HG03565 (cell line): ENCODE measurements at regions not wholly inside any gene's neighbourhood (a gene's known extent, or its start where the extent isn't known, plus 50 kb on each side); places are given as distances from the start of the nearest gene placed in this dataset.
A peak's percentile ranks its signal among the peaks of the same experiment; 100 is the strongest.
"Not testable (repeated sequence)": the region's sequence is repeated elsewhere in the genome, so short reads cannot be mapped to it uniquely, and the experiment has no call there.

Experiments used
- ATAC-seq: cut with Tn5 transposase; IDR thresholded peaks from one replicate; pipeline ENCODE4 v1.9.1; 2021; ENCODE audit warnings: mild to moderate bottlenecking, moderate library complexity; ENCODE audit not compliant: unreplicated experiment

GRCh38 chr7:112985377-112985987, 101.1 kb downstream of the GPR85 start:
- ATAC-seq: no peak

- peak; percentile 67 for ATAC-seq
Measured at GRCh38 chr7:112982441-112983063, 104.1 kb downstream of the GPR85 start.

GRCh38 chr7:112981966-112982365, 104.7 kb downstream of the GPR85 start:
- peak; percentile 21 for ATAC-seq

GRCh38 chr7:112979055-112979454, 107.6 kb downstream of the GPR85 start:
- not testable (repeated sequence) for ATAC-seq

GRCh38 chr7:112977244-112977955, 109.2 kb downstream of the GPR85 start:
- not testable (repeated sequence) for ATAC-seq

DNA sequence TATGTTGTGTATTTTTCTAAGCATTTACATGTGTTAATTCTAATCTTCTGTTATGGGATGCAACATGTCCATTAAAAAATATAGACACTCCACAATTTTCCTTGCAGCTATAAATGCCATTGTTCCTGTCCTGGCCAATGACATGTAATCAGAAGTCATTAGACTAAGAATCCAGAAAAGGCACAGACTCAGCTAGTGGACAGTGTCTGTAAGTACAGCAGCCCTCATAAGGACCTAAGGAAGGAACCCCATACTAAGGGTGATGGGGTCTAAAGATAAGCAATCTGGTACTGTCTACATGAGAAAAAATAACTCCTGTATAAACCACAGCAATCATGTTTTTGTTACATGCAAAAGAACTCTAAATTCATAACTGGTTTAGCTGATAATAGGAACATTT, 115.9 kb downstream of the GPR85 start:
- peak; percentile 63 for ATAC-seq

GRCh38 chr7:112969946-112970345, 116.7 kb downstream of the GPR85 start:
- no peak for ATAC-seq

GRCh38 chr7:112965506-112965905, 121.1 kb downstream of the GPR85 start:
- ATAC-seq: no peak

GRCh38 chr7:112963634-112964033, 123.0 kb downstream of the GPR85 start:
- ATAC-seq: no peak

DNA sequence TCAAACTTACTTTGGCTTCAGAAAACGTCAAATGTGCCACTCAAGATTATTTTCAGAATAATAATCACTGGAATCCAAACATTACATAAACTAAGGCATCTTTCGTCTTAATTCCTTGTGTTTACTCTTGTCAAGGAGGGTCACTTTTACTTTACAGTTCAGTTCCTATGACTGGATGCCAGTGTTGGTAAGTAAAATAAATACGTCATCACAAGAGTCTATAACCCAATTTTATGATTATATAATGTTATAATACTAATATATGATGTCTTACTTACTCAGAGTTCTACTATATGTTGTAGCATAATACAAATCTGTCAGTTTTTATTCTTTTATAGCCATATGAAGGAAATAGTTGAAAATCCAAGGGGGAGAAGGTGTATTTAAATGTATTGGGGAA, 123.8 kb downstream of the GPR85 start:
- no peak for ATAC-seq

DNA sequence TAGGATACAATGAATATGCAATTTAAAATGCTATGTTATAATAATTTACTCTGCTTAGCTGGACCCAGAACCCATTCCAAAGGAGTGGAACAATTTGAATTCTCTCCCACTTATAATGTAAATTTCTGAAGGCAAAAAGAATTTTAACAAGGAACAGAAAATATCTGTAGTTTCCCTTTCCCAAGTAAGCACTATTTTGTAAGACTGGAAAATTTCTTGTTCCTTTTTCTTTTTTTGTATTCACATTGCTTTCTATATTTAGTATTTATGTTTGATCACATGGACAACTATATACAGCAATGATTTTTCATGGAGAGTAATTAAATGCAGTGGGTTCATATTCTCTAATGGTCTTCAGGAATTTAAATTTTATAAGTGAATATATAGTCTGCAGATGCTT, 127.4 kb downstream of the GPR85 start:
- ATAC-seq: no peak

- no peak for ATAC-seq
Measured at GRCh38 chr7:112958775-112959174, 127.9 kb downstream of the GPR85 start.

DNA sequence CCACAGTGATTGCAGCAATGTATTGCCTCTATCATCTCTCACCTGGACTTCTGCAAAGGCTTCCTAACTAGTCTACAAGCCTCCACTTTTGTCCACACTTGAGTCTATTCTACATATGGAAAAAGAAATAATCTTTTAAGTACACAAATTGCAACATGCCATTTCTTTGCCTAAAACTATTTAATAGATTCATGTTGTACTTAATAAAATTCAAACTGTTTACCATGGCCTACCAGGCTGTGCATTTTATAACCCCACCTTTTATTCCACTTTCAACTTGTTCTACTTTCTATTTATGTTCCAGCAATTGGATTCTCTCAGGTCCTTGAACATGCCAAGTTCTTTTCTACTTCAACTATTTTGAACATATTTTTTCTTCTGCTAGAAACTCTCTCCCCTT, 128.7 kb downstream of the GPR85 start:
- no peak for ATAC-seq

GRCh38 chr7:112953031-112953430, 133.6 kb downstream of the GPR85 start:
- not testable (repeated sequence) for ATAC-seq

- ATAC-seq: no peak
Measured at GRCh38 chr7:112951070-112951469, 135.6 kb downstream of the GPR85 start.

DNA sequence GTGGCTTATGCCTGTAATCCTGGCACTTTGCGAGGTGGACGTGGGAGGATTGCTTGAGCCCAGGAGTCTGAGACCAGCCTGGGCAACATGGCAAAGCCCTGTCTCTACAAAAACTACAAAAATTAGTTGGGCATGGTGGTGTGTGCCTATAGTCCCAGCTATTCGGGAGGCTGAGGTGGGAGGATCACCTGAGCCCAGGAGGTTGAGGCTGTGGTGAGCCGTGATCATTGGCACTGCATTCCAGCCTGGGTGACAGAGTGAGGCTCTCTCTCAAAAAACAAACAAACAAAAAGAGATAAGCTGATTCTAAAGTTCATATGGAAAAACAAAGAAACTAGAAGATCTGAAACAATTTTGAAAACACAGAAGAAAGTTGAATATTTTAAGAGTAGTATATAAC, 136.9 kb downstream of the GPR85 start:
- ATAC-seq: not testable (repeated sequence)

DNA sequence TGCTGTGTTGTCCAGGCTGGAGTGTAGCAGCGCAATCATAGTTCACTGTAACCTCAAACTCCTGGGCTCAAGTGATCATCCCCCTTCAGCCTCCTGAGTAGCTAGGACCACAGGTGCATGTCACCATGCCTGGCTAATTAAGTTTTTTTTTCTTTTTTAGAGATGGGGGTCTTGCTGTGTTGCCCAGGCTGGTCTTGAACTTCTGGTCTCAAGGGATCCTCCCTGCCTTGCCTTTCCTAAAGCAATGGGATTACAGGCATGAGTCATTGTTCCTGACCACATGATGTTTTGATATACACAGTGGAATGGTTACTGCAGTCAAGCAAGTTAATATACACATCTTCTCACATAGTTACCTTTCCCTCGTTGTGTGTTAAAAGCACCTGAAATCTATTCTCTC, 140.3 kb downstream of the GPR85 start:
- ATAC-seq: no peak

GRCh38 chr7:112945046-112945445, 141.6 kb downstream of the GPR85 start:
- ATAC-seq: no peak

- ATAC-seq: no peak
Measured at GRCh38 chr7:112942981-112943380, 143.6 kb downstream of the GPR85 start.

DNA sequence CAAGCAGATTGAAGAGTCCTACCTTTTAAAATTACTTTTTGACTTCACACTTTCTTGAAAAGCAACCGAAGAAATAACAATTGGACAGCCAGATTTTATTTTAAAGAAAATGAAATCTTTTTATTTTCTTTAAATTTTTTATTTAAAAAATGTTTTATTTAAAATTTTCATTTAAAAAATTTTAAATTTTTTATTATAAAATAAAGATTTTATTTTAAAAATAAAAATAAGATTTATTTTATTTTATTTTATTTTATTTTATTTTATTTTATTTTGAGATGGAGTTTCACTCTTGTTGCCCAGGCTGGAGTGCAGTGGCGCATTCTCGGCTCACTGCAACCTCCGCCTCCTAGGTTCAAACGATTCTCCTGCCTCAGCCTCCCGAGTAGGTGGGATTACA, 144.5 kb downstream of the GPR85 start:
- not testable (repeated sequence) for ATAC-seq

GRCh38 chr7:112940314-112940732, 146.3 kb downstream of the GPR85 start:
- peak; percentile 32 for ATAC-seq
